Activated B cell treated with CpG ODN at 0.5 μM for 24 hours (primary cell): ENCODE measurements at regions not wholly inside any gene's neighbourhood (a gene's known extent, or its start where the extent isn't known, plus 50 kb on each side); places are given as distances from the start of the nearest gene placed in this dataset.
"Not testable (repeated sequence)": the region's sequence is repeated elsewhere in the genome, so short reads cannot be mapped to it uniquely, and the experiment has no call there.

Source experiments
- ATAC-seq: fragments of 200-7000 bp; cut with Tn5 transposase; one replicate; pipeline ENCODE4 v1.10.0; 2021; ENCODE audit warnings: low read depth, mild to moderate bottlenecking, moderate library complexity
- CTCF ChIA-PET: fragments of 350-600 bp; sonication (Branson Sonifier 250); formaldehyde crosslinking; loops from one replicate; lab custom pipeline; 2021; ENCODE audit warnings: antibody characterized with exemption; lab: Charles Lee
- POLR2A ChIA-PET: fragments of 350-600 bp; sonication (Branson Sonifier 250); formaldehyde crosslinking; loops from one replicate; lab custom pipeline; 2021; ENCODE audit warnings: antibody characterized with exemption; lab: Charles Lee
- DNase-seq: peaks from one replicate; pipeline ENCODE4 v3.0.0; 2022
- H3K27ac Mint-ChIP-seq: one replicate; pipeline ENCODE4 v1.8.0; 2020; ENCODE audit warnings: mixed read lengths
- H3K27me3 Mint-ChIP-seq: one replicate; pipeline ENCODE4 v1.8.0; 2021; ENCODE audit warnings: mixed read lengths
- H3K36me3 Mint-ChIP-seq: one replicate; pipeline ENCODE4 v1.8.0; 2021; ENCODE audit warnings: low read depth, mixed read lengths
- H3K4me1 Mint-ChIP-seq: one replicate; pipeline ENCODE4 v1.8.0; 2021; ENCODE audit warnings: mixed read lengths
- H3K4me3 Mint-ChIP-seq: one replicate; pipeline ENCODE4 v1.8.0; 2020; ENCODE audit warnings: mild to moderate bottlenecking, mixed read lengths
- H3K9me3 Mint-ChIP-seq: one replicate; pipeline ENCODE4 v1.8.0; 2020; ENCODE audit warnings: mixed read lengths
- intact Hi-C: fragments of 100-400 bp; cut with micrococcal nuclease; formaldehyde crosslinking; loops from one replicate; pipeline ENCODE4 v1.15.1; 2024
- TF ChIP-seq, protein P1 (sequence below): fragments of 200-600 bp; IDR thresholded peaks from one replicate; pipeline ENCODE4 v1.8.0; 2022; ENCODE audit warnings: antibody characterized with exemption, mild to moderate bottlenecking

DNA sequence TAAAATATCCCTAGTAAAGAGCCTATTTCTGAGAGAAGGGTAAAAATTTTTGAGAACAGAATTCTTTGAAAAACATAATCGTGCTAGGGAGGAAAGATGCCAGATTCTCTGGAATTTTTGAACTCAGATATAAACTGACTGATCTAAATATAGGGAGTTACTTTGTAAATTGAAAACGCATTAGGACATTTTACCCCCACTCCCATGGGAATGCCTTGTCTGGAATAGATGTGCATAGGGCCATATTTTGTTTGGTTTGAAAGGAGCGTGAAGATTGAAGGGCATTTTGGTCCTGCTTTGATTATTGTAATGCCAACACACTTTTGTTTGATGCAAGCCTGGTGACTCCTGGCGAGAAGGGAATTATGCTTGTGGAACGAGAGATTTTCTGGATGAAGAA, 158.7 kb upstream of the DPP10 start:
- H3K4me3 Mint-ChIP-seq: no peak overlapping the region
- H3K4me1 Mint-ChIP-seq: no peaks in the 10 kb centered on the region
- ATAC-seq (no peak), DNase-seq (no peak)
- H3K36me3 Mint-ChIP-seq: no peaks in the 10 kb centered on the region
- TF ChIP-seq, protein P1, sequence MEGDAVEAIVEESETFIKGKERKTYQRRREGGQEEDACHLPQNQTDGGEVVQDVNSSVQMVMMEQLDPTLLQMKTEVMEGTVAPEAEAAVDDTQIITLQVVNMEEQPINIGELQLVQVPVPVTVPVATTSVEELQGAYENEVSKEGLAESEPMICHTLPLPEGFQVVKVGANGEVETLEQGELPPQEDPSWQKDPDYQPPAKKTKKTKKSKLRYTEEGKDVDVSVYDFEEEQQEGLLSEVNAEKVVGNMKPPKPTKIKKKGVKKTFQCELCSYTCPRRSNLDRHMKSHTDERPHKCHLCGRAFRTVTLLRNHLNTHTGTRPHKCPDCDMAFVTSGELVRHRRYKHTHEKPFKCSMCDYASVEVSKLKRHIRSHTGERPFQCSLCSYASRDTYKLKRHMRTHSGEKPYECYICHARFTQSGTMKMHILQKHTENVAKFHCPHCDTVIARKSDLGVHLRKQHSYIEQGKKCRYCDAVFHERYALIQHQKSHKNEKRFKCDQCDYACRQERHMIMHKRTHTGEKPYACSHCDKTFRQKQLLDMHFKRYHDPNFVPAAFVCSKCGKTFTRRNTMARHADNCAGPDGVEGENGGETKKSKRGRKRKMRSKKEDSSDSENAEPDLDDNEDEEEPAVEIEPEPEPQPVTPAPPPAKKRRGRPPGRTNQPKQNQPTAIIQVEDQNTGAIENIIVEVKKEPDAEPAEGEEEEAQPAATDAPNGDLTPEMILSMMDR: no peak
- H3K27me3 Mint-ChIP-seq: peaks cover 2% of the 10 kb centered on the region
- H3K9me3 Mint-ChIP-seq: no peaks in the 10 kb centered on the region
- ChIA-PET POLR2A (no interaction called here), CTCF (no interaction called here)
- intact Hi-C loops: no loop called here
- no peak overlapping the region for H3K27ac Mint-ChIP-seq

DNA sequence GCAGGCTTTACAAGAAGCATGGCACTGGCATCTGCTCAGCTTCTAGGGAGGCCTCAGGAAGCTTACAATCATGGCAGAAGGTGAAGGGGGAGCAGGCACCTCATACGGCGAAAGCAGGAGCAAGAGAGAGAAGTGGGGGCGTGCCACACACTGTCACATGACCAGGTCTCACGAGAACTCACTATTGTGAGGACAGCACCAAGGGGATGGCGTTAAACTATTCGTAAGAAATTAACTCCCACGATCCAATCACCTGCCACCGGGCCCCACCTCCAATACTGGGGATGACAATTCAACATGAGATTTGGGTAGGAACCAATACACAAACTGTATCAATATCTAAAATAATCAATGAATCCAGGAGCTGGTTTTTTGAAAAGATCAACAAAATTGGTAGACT, 156.0 kb upstream of the DPP10 start:
- ChIA-PET POLR2A (no interaction called here), CTCF (no interaction called here)
- Mint-ChIP-seq H3K9me3 (no peaks in the 10 kb centered on the region), H3K4me3 (no peak overlapping the region), H3K27ac (no peak overlapping the region), H3K36me3 (no peaks in the 10 kb centered on the region), H3K4me1 (no peaks in the 10 kb centered on the region), H3K27me3 (peaks cover 2% of the 10 kb centered on the region)
- no peak for ATAC-seq
- DNase-seq: no peak
- intact Hi-C loops: no loop called here
- TF ChIP-seq, protein P1: no peak

DNA sequence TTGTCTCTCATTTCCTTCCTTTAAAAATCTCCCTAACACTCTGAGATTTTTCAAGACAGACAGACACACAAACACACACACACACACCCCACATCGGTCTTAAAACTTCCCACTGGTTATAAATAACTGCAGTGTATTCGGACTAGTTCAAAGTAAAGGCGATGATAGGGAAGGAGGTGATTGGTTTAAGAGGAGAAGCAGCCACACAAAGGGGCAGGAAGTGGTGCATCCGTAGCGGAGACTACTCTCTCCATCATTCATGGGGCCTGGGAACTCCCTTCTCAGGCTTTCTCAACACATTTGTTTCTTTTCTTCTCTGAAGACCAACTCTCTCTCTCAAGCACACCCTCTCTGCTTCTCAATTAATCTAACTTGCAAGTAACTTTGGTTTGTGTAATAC, 149.1 kb upstream of the DPP10 start:
- intact Hi-C loops: no loop called here
- TF ChIP-seq, protein P1: no peak
- H3K4me1 Mint-ChIP-seq: no peaks in the 10 kb centered on the region
- no peak overlapping the region for H3K4me3 Mint-ChIP-seq
- ATAC-seq (no peak), DNase-seq (no peak)
- H3K27me3 Mint-ChIP-seq: peaks cover 6% of the 10 kb centered on the region
- no peaks in the 10 kb centered on the region for H3K9me3 Mint-ChIP-seq
- H3K27ac Mint-ChIP-seq: no peak overlapping the region
- ChIA-PET POLR2A (no interaction called here), CTCF (no interaction called here)
- no peaks in the 10 kb centered on the region for H3K36me3 Mint-ChIP-seq

DNA sequence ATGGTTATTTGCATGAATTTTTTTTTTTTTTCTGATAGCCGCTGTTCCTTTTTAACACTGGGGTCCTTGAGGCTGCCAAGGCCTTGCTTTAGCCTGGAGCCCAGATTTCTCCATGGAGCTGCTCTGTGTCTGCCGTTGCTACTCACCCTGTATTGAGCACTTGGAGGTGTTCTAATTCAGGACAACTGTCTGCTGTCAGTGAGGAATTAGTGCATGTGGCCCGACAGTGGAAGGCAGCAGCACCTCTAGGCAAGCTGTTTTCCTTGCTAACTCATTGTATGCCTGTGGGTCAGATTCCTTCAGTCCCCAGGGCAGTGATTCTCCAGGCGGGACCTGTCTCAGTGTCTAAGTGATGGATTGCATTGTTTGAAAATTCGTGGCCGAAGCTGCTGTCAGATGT, 147.7 kb upstream of the DPP10 start:
- ChIA-PET POLR2A (no interaction called here), CTCF (no interaction called here)
- TF ChIP-seq, protein P1: no peak
- no peaks in the 10 kb centered on the region for H3K4me1 Mint-ChIP-seq
- peaks cover 6% of the 10 kb centered on the region for H3K27me3 Mint-ChIP-seq
- no peak for ATAC-seq
- no peak overlapping the region for H3K4me3 Mint-ChIP-seq
- H3K36me3 Mint-ChIP-seq: no peaks in the 10 kb centered on the region
- no peak for DNase-seq
- intact Hi-C loops: no loop called here
- no peaks in the 10 kb centered on the region for H3K9me3 Mint-ChIP-seq
- no peak overlapping the region for H3K27ac Mint-ChIP-seq

DNA sequence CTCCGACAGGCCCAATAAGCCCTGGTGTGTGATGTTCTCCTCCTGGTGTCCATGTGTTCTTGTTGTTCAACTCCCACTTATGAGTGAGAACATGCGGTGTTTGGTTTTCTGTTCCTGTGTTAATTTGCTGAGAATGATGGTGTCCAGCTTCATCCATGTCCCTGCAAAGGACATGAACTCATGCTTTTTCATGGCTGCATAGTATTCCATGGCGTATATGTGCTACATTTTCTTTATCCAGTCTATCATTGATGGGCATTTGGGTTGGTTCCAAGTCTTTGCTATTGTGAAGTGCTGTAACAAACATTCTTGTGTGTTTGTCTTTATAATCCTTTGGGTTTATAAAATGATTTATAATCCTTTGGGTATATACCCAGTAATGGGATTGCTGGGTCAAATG, 142.1 kb upstream of the DPP10 start:
- H3K4me1 Mint-ChIP-seq, intact Hi-C loops: not testable (repeated sequence)

DNA sequence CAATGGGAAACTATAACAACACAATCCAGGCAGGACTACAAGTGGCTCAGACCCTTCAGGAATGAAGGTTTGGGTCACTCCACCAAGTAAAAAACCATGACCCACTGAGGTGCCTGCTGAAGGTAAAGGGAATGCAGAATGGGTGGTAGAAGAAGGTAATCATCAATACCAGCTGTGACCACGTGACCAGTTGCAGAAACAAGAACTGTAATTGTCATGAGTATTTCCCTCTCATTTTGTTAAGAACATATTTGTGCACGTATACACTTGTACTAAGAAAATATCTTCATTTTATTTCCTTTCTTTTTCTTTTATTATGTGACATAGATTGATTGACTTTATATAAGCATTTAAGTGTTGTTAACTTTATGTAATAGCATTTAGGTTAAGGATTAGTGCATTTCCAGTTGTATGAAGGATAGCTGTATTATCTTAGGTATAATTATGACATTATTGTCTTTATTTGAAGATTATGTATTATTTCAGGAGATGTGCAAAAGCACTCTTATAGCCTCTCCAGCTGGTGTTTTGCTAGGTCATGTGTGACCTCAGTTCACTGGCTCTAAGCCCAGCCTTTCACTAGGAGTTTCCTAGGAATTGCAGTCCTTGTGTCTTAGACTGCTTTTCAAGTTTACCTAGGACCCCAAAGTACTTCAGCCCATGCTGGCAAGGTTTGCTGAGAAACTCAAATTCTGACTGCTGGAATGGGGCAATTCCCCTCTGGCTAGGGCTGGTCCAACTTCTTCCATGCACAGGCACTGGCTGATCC, 125.7 kb upstream of the DPP10 start:
- no peaks in the 10 kb centered on the region for H3K36me3 Mint-ChIP-seq
- H3K4me1 Mint-ChIP-seq: no peaks in the 10 kb centered on the region
- H3K27ac Mint-ChIP-seq: no peak overlapping the region
- CTCF ChIA-PET: no interaction called here
- POLR2A ChIA-PET: no interaction called here
- H3K9me3 Mint-ChIP-seq: no peaks in the 10 kb centered on the region
- H3K27me3 Mint-ChIP-seq: no peaks in the 10 kb centered on the region
- TF ChIP-seq, protein P1: no peak
- intact Hi-C loops: no loop called here
- no peak overlapping the region for H3K4me3 Mint-ChIP-seq
- DNase-seq: no peak
- ATAC-seq: no peak

More for the DNA sequence above, 142.1 kb upstream of the DPP10 start:
- ATAC-seq, DNase-seq, H3K4me3 Mint-ChIP-seq, H3K27ac Mint-ChIP-seq, H3K9me3 Mint-ChIP-seq, H3K27me3 Mint-ChIP-seq, POLR2A ChIA-PET, H3K36me3 Mint-ChIP-seq, CTCF ChIA-PET: not testable (repeated sequence)
